ENCODE measurements at regions not wholly inside any gene's neighbourhood (a gene's known extent, or its start where the extent isn't known, plus 50 kb on each side); places are given as distances from the start of the nearest gene placed in this dataset.
A peak's percentile ranks its signal among the peaks of the same experiment; 100 is the strongest.
"Not testable (repeated sequence)": the region's sequence is repeated elsewhere in the genome, so short reads cannot be mapped to it uniquely, and the experiment has no call there.

- no peak for DNase-seq
Observed at GRCh38 chr1:188128761-188129160, 1300.0 kb downstream of the PLA2G4A start.

GRCh38 chr1:188129856-188130838 is 1301.4 kb downstream of the PLA2G4A start:
- no peak for DNase-seq

GRCh38 chr1:188137221-188137620 is 1308.5 kb downstream of the PLA2G4A start:
- no peak for DNase-seq

- peak; percentile 4 for DNase-seq
Observed at GRCh38 chr1:188140958-188141357, 1312.2 kb downstream of the PLA2G4A start.

GRCh38 chr1:188154196-188154595 is 1325.4 kb downstream of the PLA2G4A start:
- DNase-seq, result no peak

GRCh38 chr1:188154761-188155160 is 1326.0 kb downstream of the PLA2G4A start:
- DNase-seq, result no peak

- no peak for DNase-seq
Observed at GRCh38 chr1:188155261-188155660, 1326.5 kb downstream of the PLA2G4A start.

- DNase-seq, result no peak
Observed at GRCh38 chr1:188164459-188164858, 1335.7 kb downstream of the PLA2G4A start.

- DNase-seq, result no peak
Observed at GRCh38 chr1:188166654-188167053, 1337.9 kb downstream of the PLA2G4A start.

- DNase-seq, result peak; percentile 74
Observed at GRCh38 chr1:188169971-188170370, 1341.2 kb downstream of the PLA2G4A start.

GRCh38 chr1:188170411-188170810 is 1341.7 kb downstream of the PLA2G4A start:
- DNase-seq, result peak; percentile 93

GRCh38 chr1:188170935-188171334 is 1342.2 kb downstream of the PLA2G4A start:
- peak; percentile 93 for DNase-seq

- DNase-seq, result not testable (repeated sequence)
Observed at GRCh38 chr1:188182063-188182462, 1353.3 kb downstream of the PLA2G4A start.

GRCh38 chr1:188188317-188188716 is 1359.6 kb downstream of the PLA2G4A start:
- no peak for DNase-seq

- no peak for DNase-seq
Observed at GRCh38 chr1:188194916-188195315, 1366.2 kb downstream of the PLA2G4A start.

GRCh38 chr1:188218289-188218688 is 1389.5 kb downstream of the PLA2G4A start:
- no peak for DNase-seq

GRCh38 chr1:188220051-188220450 is 1391.3 kb downstream of the PLA2G4A start:
- DNase-seq, result no peak

GRCh38 chr1:188224263-188224662 is 1395.5 kb downstream of the PLA2G4A start:
- DNase-seq, result no peak

- no peak for DNase-seq
Observed at GRCh38 chr1:188225975-188226374, 1397.2 kb downstream of the PLA2G4A start.

GRCh38 chr1:188228623-188229022 is 1399.9 kb downstream of the PLA2G4A start:
- no peak for DNase-seq

- DNase-seq, result no peak
Observed at GRCh38 chr1:188237573-188238348, 1409.0 kb downstream of the PLA2G4A start.

GRCh38 chr1:188240772-188241406 is 1412.1 kb downstream of the PLA2G4A start:
- DNase-seq, result no peak

GRCh38 chr1:188241629-188242028 is 1412.9 kb downstream of the PLA2G4A start:
- DNase-seq, result no peak
